Stimulated activated naive CD8-positive, alpha-beta T cell treated with anti-CD3 and anti-CD28 coated beads, Interleukin-15, Interleukin-2, amounts not matched to agents 100 ng/mL and 50 ng/mL, for 24 hours (primary cell): ENCODE measurements at regions not wholly inside any gene's neighbourhood (a gene's known extent, or its start where the extent isn't known, plus 50 kb on each side); places are given as distances from the start of the nearest gene placed in this dataset.

Experiments
- H3K27ac Mint-ChIP-seq: one replicate; pipeline ENCODE4 v1.8.0; 2021; ENCODE audit warnings: mild to moderate bottlenecking, mixed read lengths
- H3K27me3 Mint-ChIP-seq: one replicate; pipeline ENCODE4 v1.8.0; 2021; ENCODE audit warnings: mixed read lengths
- H3K36me3 Mint-ChIP-seq: one replicate; pipeline ENCODE4 v1.8.0; 2021; ENCODE audit warnings: low read depth, mixed read lengths
- H3K4me1 Mint-ChIP-seq: one replicate; pipeline ENCODE4 v1.8.0; 2021; ENCODE audit warnings: low read depth, mixed read lengths
- H3K4me3 Mint-ChIP-seq: one replicate; pipeline ENCODE4 v1.8.0; 2021; ENCODE audit warnings: mild to moderate bottlenecking, mixed read lengths
- H3K9me3 Mint-ChIP-seq: one replicate; pipeline ENCODE4 v1.8.0; 2021; ENCODE audit warnings: mixed read lengths

- Mint-ChIP-seq H3K4me3 (no peak overlapping the region), H3K27ac (no peak overlapping the region), H3K9me3 (no peaks in the 10 kb centered on the region), H3K4me1 (peaks cover 2% of the 10 kb centered on the region), H3K27me3 (no peaks in the 10 kb centered on the region), H3K36me3 (no peaks in the 10 kb centered on the region)
These were observed 55.0 kb downstream of the GPR6 start for GRCh38 chr6:110033101-110033500.

GRCh38 chr6:110033749-110034666, 55.9 kb downstream of the GPR6 start:
- Mint-ChIP-seq H3K27ac (no peak overlapping the region), H3K4me3 (no peak overlapping the region), H3K9me3 (no peaks in the 10 kb centered on the region), H3K27me3 (no peaks in the 10 kb centered on the region), H3K36me3 (no peaks in the 10 kb centered on the region), H3K4me1 (peaks cover 8% of the 10 kb centered on the region)

- Mint-ChIP-seq H3K9me3 (no peaks in the 10 kb centered on the region), H3K4me3 (no peak overlapping the region), H3K4me1 (peaks cover 14% of the 10 kb centered on the region), H3K27me3 (no peaks in the 10 kb centered on the region), H3K36me3 (no peaks in the 10 kb centered on the region), H3K27ac (no peak overlapping the region)
These were observed 56.5 kb downstream of the GPR6 start for GRCh38 chr6:110034667-110035036.

- Mint-ChIP-seq H3K9me3 (no peaks in the 10 kb centered on the region), H3K4me3 (no peak overlapping the region), H3K27ac (no peak overlapping the region), H3K27me3 (no peaks in the 10 kb centered on the region), H3K4me1 (peaks cover 20% of the 10 kb centered on the region), H3K36me3 (no peaks in the 10 kb centered on the region)
These were observed 57.2 kb downstream of the GPR6 start for GRCh38 chr6:110035321-110035720.

GRCh38 chr6:110036408-110037302, 58.5 kb downstream of the GPR6 start:
- Mint-ChIP-seq H3K27ac (no peak overlapping the region), H3K9me3 (no peaks in the 10 kb centered on the region), H3K4me1 (peaks cover 20% of the 10 kb centered on the region), H3K27me3 (no peaks in the 10 kb centered on the region), H3K36me3 (no peaks in the 10 kb centered on the region), H3K4me3 (no peak overlapping the region)

- no peaks in the 10 kb centered on the region for H3K27me3 Mint-ChIP-seq
- H3K9me3 Mint-ChIP-seq = no peaks in the 10 kb centered on the region
- no peaks in the 10 kb centered on the region for H3K36me3 Mint-ChIP-seq
- H3K27ac Mint-ChIP-seq = no peak overlapping the region
- H3K4me1 Mint-ChIP-seq = peaks cover 20% of the 10 kb centered on the region
- no peak overlapping the region for H3K4me3 Mint-ChIP-seq
These were observed 59.7 kb downstream of the GPR6 start for GRCh38 chr6:110037726-110038295.

GRCh38 chr6:110039364-110039980, 61.4 kb downstream of the GPR6 start:
- H3K9me3 Mint-ChIP-seq = no peaks in the 10 kb centered on the region
- no peaks in the 10 kb centered on the region for H3K27me3 Mint-ChIP-seq
- H3K4me3 Mint-ChIP-seq = peak overlapping the region; percentile 86
- H3K4me1 Mint-ChIP-seq = peaks cover 20% of the 10 kb centered on the region
- H3K27ac Mint-ChIP-seq = peak overlapping the region; percentile 95
- H3K36me3 Mint-ChIP-seq = no peaks in the 10 kb centered on the region

- Mint-ChIP-seq H3K27me3 (no peaks in the 10 kb centered on the region), H3K36me3 (no peaks in the 10 kb centered on the region), H3K9me3 (no peaks in the 10 kb centered on the region), H3K4me1 (peaks cover 20% of the 10 kb centered on the region), H3K27ac (peak overlapping the region; percentile 95), H3K4me3 (peak overlapping the region; percentile 86)
These were observed 61.9 kb downstream of the GPR6 start for GRCh38 chr6:110039981-110040383.

GRCh38 chr6:110040716-110041115, 62.6 kb downstream of the GPR6 start:
- Mint-ChIP-seq H3K9me3 (no peaks in the 10 kb centered on the region), H3K4me3 (no peak overlapping the region), H3K4me1 (peaks cover 20% of the 10 kb centered on the region), H3K36me3 (no peaks in the 10 kb centered on the region), H3K27ac (no peak overlapping the region), H3K27me3 (no peaks in the 10 kb centered on the region)

GRCh38 chr6:110041126-110041525, 63.0 kb downstream of the GPR6 start:
- H3K9me3 Mint-ChIP-seq = no peaks in the 10 kb centered on the region
- H3K27me3 Mint-ChIP-seq = no peaks in the 10 kb centered on the region
- no peak overlapping the region for H3K4me3 Mint-ChIP-seq
- no peaks in the 10 kb centered on the region for H3K36me3 Mint-ChIP-seq
- peaks cover 20% of the 10 kb centered on the region for H3K4me1 Mint-ChIP-seq
- no peak overlapping the region for H3K27ac Mint-ChIP-seq

- no peaks in the 10 kb centered on the region for H3K36me3 Mint-ChIP-seq
- H3K27ac Mint-ChIP-seq = peak overlapping the region; percentile 40
- H3K9me3 Mint-ChIP-seq = no peaks in the 10 kb centered on the region
- H3K4me1 Mint-ChIP-seq = peaks cover 20% of the 10 kb centered on the region
- no peaks in the 10 kb centered on the region for H3K27me3 Mint-ChIP-seq
- no peak overlapping the region for H3K4me3 Mint-ChIP-seq
These were observed 63.7 kb downstream of the GPR6 start for GRCh38 chr6:110041830-110042229.

GRCh38 chr6:110042670-110043296, 64.7 kb downstream of the GPR6 start:
- H3K36me3 Mint-ChIP-seq = no peaks in the 10 kb centered on the region
- H3K9me3 Mint-ChIP-seq = no peaks in the 10 kb centered on the region
- no peaks in the 10 kb centered on the region for H3K27me3 Mint-ChIP-seq
- H3K4me1 Mint-ChIP-seq = peaks cover 20% of the 10 kb centered on the region
- H3K4me3 Mint-ChIP-seq = no peak overlapping the region
- H3K27ac Mint-ChIP-seq = no peak overlapping the region

GRCh38 chr6:110043366-110043994, 65.4 kb downstream of the GPR6 start:
- Mint-ChIP-seq H3K9me3 (no peaks in the 10 kb centered on the region), H3K27ac (peak overlapping the region; percentile 72), H3K27me3 (no peaks in the 10 kb centered on the region), H3K4me3 (no peak overlapping the region), H3K4me1 (peaks cover 16% of the 10 kb centered on the region), H3K36me3 (no peaks in the 10 kb centered on the region)

- H3K27ac Mint-ChIP-seq = no peak overlapping the region
- H3K27me3 Mint-ChIP-seq = no peaks in the 10 kb centered on the region
- peaks cover 11% of the 10 kb centered on the region for H3K4me1 Mint-ChIP-seq
- no peak overlapping the region for H3K4me3 Mint-ChIP-seq
- H3K9me3 Mint-ChIP-seq = no peaks in the 10 kb centered on the region
- no peaks in the 10 kb centered on the region for H3K36me3 Mint-ChIP-seq
These were observed 66.0 kb downstream of the GPR6 start for GRCh38 chr6:110044096-110044495.
